PC-3 (cell line): ENCODE measurements at regions not wholly inside any gene's neighbourhood (a gene's known extent, or its start where the extent isn't known, plus 50 kb on each side); places are given as distances from the start of the nearest gene placed in this dataset.
"Not testable (repeated sequence)": the region's sequence is repeated elsewhere in the genome, so short reads cannot be mapped to it uniquely, and the experiment has no call there.

ENCODE experiments used
- CTCF ChIP-seq: fragments of 300-600 bp; sonication (generic); conservative IDR thresholded peaks from 2 replicates; pipeline ENCODE4 v1.5.1; 2017; ENCODE audit warnings: antibody characterized with exemption, low read depth, mild to moderate bottlenecking, low read length
- EZH2 ChIP-seq: fragments of 300-600 bp; sonication (generic); IDR thresholded peaks from one replicate; pipeline ENCODE4 v1.6.1; 2017; ENCODE audit warnings: antibody characterized with exemption, mild to moderate bottlenecking, low read length; ENCODE audit not compliant: unreplicated experiment
- EZH2phosphoT487 ChIP-seq: fragments of 300-600 bp; sonication (generic); IDR thresholded peaks from 2 replicates; pipeline ENCODE4 v1.6.1; 2018; ENCODE audit warnings: mild to moderate bottlenecking, antibody characterized with exemption, low read length, borderline replicate concordance

- not testable (repeated sequence) for TF ChIP-seq EZH2, CTCF, EZH2phosphoT487
These were observed 534.5 kb downstream of the GPAM start for GRCh38 chr10:111649080-111649479.
